Brain pericyte (primary cell): ENCODE measurements at regions not wholly inside any gene's neighbourhood (a gene's known extent, or its start where the extent isn't known, plus 50 kb on each side); places are given as distances from the start of the nearest gene placed in this dataset.

Experiments used
- DNase-seq: peaks from one replicate; pipeline ENCODE4 v3.0.0-alpha.2; 2012; ENCODE audit warnings: low read depth, low spot score

GRCh38 chr1:199312626-199313025, 673.8 kb downstream of the PTPRC start:
- no peak for DNase-seq

- no peak for DNase-seq
Measured at GRCh38 chr1:199313444-199313843, 674.6 kb downstream of the PTPRC start.

- no peak for DNase-seq
Measured at GRCh38 chr1:199319341-199319740, 680.5 kb downstream of the PTPRC start.

GRCh38 chr1:199322278-199322677, 683.4 kb downstream of the PTPRC start:
- DNase-seq, result no peak

- DNase-seq, result no peak
Measured at GRCh38 chr1:199333180-199333579, 694.3 kb upstream of the NR5A2 start.

- no peak for DNase-seq
Measured at GRCh38 chr1:199335496-199335895, 692.0 kb upstream of the NR5A2 start.

GRCh38 chr1:199336745-199337640, 690.5 kb upstream of the NR5A2 start:
- no peak for DNase-seq

GRCh38 chr1:199338760-199339159, 688.8 kb upstream of the NR5A2 start:
- no peak for DNase-seq

GRCh38 chr1:199352351-199352750, 675.2 kb upstream of the NR5A2 start:
- no peak for DNase-seq

GRCh38 chr1:199353906-199354305, 673.6 kb upstream of the NR5A2 start:
- no peak for DNase-seq

GRCh38 chr1:199356561-199356960, 670.9 kb upstream of the NR5A2 start:
- no peak for DNase-seq

- DNase-seq, result no peak
Measured at GRCh38 chr1:199357599-199357998, 669.9 kb upstream of the NR5A2 start.

GRCh38 chr1:199362996-199363395, 664.5 kb upstream of the NR5A2 start:
- no peak for DNase-seq

- DNase-seq, result no peak
Measured at GRCh38 chr1:199373139-199373538, 654.4 kb upstream of the NR5A2 start.

- DNase-seq, result no peak
Measured at GRCh38 chr1:199377211-199377610, 650.3 kb upstream of the NR5A2 start.

GRCh38 chr1:199383793-199384192, 643.7 kb upstream of the NR5A2 start:
- DNase-seq, result no peak

- DNase-seq, result no peak
Measured at GRCh38 chr1:199394856-199395255, 632.7 kb upstream of the NR5A2 start.

- no peak for DNase-seq
Measured at GRCh38 chr1:199396456-199396855, 631.1 kb upstream of the NR5A2 start.

GRCh38 chr1:199399996-199400724, 627.4 kb upstream of the NR5A2 start:
- no peak for DNase-seq

GRCh38 chr1:199403531-199404116, 623.9 kb upstream of the NR5A2 start:
- DNase-seq, result no peak

- no peak for DNase-seq
Measured at GRCh38 chr1:199404191-199404590, 623.3 kb upstream of the NR5A2 start.

- peak; percentile 72 for DNase-seq
Measured at GRCh38 chr1:199404976-199405375, 622.5 kb upstream of the NR5A2 start.
